ENCODE measurements at regions not wholly inside any gene's neighbourhood (a gene's known extent, or its start where the extent isn't known, plus 50 kb on each side); places are given as distances from the start of the nearest gene placed in this dataset.

GRCh38 chr18:56545464-56545863 is 92.9 kb downstream of the TXNL1 start:
- DNase-seq: no peak

- DNase-seq: no peak
Measured at GRCh38 chr18:56542476-56542875, 95.9 kb downstream of the TXNL1 start.

- DNase-seq: no peak
Measured at GRCh38 chr18:56541793-56542192, 96.6 kb downstream of the TXNL1 start.

GRCh38 chr18:56541340-56541739 is 97.1 kb downstream of the TXNL1 start:
- no peak for DNase-seq

DNA sequence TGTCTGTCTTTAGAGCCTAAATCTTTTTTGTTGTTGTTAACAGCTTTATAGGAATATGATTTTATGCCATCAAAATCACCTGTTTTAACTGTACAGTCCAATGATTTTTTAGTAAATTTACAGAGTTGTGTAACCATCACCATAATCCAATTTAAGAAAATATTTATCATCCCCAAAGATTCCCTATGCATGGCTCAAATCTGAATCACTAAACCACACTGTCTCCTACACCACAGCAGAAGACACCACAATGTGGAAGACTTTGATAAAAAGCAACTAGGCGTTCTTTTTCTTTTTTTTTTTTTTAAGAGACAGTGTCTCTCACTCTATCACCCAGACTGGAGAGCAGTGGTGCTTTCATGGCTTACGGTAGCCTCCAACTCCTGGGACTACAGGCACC is 99.6 kb downstream of the TXNL1 start:
- no peak for DNase-seq

DNA sequence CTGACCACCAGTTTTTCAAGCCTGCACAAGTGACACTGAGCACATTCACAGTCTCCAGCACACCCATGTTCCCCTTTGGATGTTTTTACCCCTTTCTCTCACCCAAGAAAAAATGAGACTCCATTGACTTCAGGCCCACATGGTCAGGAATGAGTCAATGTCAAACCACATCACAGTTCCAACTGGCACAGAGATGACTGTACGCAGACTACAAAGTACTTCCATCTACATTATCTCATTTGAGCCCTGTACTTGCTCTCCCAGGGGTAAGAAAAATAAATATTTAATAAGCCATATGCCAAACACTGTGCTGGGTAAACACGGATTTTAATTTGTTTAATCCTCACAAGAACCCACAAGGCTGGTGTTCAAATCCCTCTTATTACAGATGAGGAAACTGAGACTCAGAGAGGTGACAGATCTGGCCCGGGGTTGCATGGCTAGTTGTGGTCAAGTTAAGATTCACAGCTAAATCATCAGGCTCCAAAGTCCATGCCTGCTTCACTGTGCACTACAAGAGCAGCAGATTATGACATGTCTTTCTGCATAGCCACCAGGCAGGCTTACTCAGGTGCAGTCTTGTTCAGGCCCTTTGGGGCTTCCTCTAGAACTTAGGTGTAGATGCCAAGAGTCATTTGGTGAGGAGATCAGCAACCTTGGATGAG is 106.1 kb downstream of the TXNL1 start:
- no peak for DNase-seq

DNA sequence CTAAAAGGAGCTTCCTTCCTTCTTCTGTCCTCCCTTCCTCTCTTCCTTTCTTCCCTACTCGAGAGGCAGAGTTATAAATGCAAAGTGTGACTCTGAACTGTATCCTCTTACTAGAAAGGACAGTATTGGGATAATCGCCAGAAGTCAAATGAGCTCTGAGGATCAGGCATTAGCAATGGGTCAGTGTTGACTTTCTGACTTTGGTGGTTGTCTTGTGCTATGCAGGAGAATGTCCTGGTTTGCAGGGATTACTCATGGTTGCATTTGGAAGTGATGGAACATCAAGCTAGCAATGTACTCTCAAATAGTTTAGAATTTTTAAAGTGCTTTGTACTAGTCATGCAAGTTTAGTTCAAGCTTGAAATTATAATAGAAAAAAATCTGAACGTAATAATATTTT is 115.6 kb downstream of the TXNL1 start:
- DNase-seq: no peak

- no peak for DNase-seq
Measured at GRCh38 chr18:56521263-56521662, 117.1 kb downstream of the TXNL1 start.

DNA sequence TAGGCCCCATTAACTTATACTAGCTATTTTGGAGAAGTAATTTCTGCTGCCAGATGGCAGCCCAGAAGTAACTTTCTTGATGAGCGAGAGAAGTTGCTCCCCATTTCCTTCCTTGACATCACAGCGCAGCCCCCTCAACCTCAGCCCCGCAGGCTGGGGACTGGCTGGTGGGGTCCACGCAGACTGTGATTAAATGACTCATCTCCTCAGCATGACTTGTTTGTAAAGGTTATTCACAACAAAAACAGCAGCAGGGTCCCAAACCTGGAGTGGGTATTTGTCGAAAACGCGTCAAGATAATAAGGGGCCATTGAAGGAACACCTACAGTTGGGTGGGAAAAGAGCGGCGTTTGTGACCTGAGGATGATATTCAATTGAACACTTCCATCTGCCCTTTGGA is 120.6 kb downstream of the TXNL1 start:
- DNase-seq: no peak

- no peak for DNase-seq
Measured at GRCh38 chr18:56517196-56517595, 121.2 kb downstream of the TXNL1 start.

- DNase-seq: no peak
Measured at GRCh38 chr18:56516789-56517188, 121.6 kb downstream of the TXNL1 start.

DNA sequence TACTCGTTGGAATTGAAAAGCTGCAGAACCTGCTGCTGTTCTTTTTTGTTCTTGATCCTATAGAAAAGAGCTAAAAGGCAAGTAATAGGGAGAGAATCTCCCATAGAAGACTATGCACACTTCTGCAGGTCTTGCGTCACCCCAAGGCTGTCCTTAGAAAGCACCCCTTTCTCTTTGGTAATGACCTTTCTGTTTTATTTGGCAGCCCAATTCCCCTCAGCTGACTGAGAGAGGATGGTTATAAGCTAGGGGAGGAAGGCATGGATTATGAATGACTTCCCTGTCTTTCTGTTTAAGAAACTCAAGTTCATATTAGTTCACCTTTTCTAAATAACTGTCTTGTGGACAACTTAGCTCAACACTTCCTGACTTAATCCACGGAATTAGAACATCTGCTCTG is 122.9 kb downstream of the TXNL1 start:
- DNase-seq: no peak

DNA sequence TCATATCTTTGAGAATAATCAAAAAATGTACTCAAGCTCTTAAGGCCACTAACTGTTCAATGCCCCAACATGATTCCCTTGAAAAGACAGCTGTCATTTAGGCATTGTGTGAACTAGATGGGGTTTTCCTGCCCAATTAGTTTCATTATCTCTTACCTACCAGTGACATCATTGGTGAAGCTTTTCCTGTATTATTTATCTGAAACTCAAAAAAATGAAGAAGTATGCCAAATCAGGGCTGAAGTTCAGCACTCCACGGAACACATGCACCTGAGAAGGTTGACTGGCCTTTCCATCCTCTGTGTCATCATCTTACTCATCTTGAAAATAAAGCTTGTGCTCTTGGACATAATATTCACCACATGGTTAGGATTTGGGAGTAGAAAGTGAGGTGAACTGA is 126.4 kb downstream of the TXNL1 start:
- no peak for DNase-seq

DNA sequence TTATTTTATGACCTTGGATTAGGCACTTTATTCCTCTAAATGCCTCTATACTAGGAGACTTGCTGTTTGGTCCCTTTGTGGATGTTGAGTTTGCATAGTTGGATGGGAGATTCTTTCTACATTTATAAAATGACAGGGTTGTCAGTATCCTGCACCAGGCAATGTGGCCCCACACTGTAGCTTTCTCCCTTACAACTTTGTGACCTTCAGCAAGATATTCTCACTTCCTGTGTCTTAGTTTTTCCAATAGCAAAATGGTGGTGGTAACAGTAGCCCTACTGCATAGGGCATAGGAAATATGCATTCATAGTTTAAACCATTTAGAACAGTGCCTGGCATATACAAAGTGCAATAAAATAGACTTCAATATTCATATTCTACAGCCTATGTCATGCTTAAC is 128.3 kb downstream of the TXNL1 start:
- DNase-seq: no peak

DNA sequence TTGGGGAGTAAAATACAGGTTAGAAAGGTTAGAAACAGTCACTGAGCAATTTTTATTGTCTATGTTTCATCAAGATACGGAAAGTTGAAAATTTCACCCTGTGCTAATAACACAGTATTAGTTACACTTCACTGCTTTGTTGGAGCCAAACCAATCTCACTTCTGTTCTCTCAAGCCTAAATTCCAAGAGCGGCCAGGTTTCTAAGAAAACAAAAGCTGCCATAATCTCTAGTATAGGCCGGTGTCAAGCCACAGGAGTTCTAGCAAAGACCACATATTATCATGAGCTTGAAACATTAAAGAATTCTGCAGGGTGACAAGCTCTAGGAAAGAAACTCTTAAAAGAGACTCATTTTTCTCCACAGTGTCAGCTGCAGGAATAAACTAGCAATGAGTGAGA is 128.7 kb downstream of the TXNL1 start:
- no peak for DNase-seq

- no peak for DNase-seq
Measured at GRCh38 chr18:56508370-56509036, 129.9 kb downstream of the TXNL1 start.

GRCh38 chr18:56505971-56506370 is 132.4 kb downstream of the TXNL1 start:
- DNase-seq: no peak

DNA sequence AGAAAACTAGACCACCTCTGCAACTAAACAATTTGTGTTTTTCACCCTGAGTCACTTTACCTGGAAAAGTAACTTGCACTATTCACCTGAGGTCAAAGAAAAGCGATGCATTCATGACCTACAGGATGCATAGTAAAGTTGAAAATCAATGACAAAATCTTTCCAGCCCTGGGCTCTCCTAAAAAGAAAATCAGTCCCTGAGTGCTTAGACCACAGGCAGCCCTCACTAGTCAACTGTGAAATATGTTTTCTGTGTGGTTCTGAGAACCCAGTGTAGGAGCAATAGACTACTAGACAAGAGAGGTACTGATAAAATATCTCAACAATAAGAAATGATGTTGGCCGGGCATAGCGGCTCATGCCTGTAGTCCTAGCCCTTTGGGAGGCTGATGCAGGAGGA is 133.1 kb downstream of the TXNL1 start:
- DNase-seq: no peak

DNA sequence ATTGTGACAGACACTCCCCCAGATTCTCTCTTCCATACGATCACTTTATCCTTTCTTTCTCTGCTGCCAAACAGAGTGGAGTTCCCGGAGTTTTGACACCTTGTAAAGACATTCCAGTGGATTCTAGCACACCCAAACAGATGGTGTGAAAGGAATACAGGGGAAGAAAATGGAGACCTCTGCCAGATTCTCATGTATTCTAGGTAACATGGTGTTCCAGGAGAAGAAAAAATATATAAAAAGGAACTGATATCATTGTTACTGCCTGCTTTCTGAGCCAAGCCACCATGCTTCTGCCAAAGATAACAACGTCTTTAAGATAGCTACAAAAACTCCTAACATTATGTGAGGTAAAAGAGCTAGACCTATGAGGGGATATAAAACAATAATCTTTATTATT is 136.5 kb downstream of the TXNL1 start:
- DNase-seq: no peak

DNA sequence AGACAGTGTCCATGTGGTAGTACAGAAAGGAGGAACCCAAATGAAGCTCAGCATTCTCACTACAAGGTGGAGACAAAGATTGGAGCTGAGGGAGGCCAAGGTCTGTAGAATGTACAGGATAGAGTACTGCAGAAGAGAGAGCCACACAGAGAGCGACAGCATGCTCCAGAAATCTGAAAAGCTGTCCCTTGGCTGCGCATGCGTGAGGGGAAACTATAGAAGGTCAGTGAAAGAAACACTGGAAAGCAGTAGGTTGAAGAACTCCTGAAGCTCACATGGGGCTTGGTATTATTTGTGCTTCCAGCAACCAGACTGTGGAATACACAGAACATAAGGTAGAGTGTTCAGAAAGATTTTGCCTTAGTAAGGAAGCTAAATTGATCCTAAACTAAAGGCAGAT is 142.5 kb downstream of the TXNL1 start:
- DNase-seq: no peak

GRCh38 chr18:56493531-56493930 is 144.9 kb downstream of the TXNL1 start:
- no peak for DNase-seq

GRCh38 chr18:56492136-56492535 is 146.3 kb downstream of the TXNL1 start:
- no peak for DNase-seq

DNA sequence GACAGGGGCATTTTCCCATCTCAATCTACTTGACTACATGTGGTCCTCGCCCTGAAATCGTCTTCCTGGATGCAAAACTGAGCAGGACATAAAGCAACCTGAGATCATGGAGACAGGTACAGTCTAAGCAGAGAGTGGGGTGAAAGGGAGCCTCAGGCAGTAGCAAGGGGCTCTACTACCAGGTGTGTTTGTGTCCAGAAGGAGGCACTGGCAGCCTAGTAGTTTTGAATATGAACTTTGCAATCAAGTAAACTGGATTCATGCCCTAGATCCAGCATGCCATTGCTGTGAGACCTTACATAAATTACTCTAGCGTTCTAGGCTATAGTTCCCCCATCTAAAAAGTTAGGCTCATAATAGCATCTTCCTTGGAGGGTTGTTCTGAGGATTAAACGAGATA is 147.4 kb downstream of the TXNL1 start:
- no peak for DNase-seq

GRCh38 chr18:56489893-56490292 is 148.5 kb downstream of the TXNL1 start:
- no peak for DNase-seq

- DNase-seq: no peak
Measured at GRCh38 chr18:56488739-56489138, 149.7 kb downstream of the TXNL1 start.
